OCI-LY1 (cell line): ENCODE measurements at regions not wholly inside any gene's neighbourhood (a gene's known extent, or its start where the extent isn't known, plus 50 kb on each side); places are given as distances from the start of the nearest gene placed in this dataset.

ENCODE experiments used
- CTCF ChIP-seq: fragments of 200-600 bp; sonication (generic), shearing (Covaris generic); IDR thresholded peaks from 2 replicates; pipeline ENCODE4 v1.5.1; 2017; ENCODE audit warnings: mild to moderate bottlenecking, antibody characterized with exemption, low read length, moderate library complexity, mixed read lengths
- EZH2 ChIP-seq: fragments of 200-600 bp; sonication (generic), shearing (Covaris generic); IDR thresholded peaks from 2 replicates; pipeline ENCODE4 v1.8.0; 2017; ENCODE audit warnings: borderline replicate concordance, mixed run types, mild to moderate bottlenecking, antibody characterized with exemption, low read length, moderate library complexity, mixed read lengths

- no peak for TF ChIP-seq CTCF
- no peak for TF ChIP-seq EZH2
These were observed 94.4 kb downstream of the AVPR1A start for GRCh38 chr12:63056649-63057048.
